HG03060 (cell line): ENCODE measurements at regions not wholly inside any gene's neighbourhood (a gene's known extent, or its start where the extent isn't known, plus 50 kb on each side); places are given as distances from the start of the nearest gene placed in this dataset.
"Not testable (repeated sequence)": the region's sequence is repeated elsewhere in the genome, so short reads cannot be mapped to it uniquely, and the experiment has no call there.

Source experiments
- ATAC-seq: cut with Tn5 transposase; IDR thresholded peaks from one replicate; pipeline ENCODE4 v1.9.1; 2021; ENCODE audit warnings: low read depth, moderate number of reproducible peaks; ENCODE audit not compliant: unreplicated experiment

DNA sequence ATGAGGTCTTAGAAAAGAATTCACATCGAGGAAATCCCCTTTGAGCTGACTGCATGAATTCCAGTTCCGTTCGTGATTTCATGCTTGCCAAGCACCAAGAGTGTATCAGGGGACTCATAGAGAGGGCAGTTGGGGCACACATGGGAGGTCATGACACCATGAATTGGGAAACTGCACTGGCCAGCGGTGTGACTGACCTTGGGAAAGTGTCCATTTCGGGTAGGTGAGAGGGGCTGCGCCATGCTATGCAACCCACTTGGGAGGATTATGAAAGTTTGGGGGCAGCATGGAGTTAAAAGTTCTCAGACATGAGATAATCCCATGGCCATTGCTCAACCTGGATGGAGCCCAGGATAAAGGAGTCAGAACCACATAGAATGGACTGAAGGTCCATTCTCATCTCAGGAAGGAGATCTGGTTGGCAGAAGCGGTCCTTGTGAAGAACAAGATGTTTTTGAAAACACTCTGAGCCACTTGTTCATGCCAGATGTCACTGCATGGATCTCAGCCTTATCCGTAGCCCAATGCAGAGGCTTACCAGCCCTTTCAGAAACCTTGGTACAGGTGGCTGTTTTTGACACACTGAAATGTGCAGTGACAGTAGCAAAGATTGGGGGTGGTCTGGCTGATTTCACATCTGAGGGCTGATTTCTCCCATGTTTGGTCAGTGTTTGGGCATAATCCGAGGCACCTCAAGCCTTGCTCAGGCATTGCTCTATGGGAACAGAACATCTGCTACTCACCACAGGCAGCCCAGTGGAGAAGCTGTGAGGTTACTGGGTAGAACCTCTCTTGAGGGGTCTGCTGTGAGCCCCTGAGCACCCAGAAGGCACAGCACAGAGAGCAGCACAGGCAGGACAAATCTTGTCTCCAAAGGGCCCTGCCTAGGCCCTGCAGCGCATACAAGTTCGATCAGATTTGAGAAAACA is 252.3 kb downstream of the CXCL12 start:
- ATAC-seq, result no peak

- ATAC-seq, result no peak
These were observed 258.6 kb downstream of the CXCL12 start for GRCh38 chr10:44126291-44126717.

- ATAC-seq, result no peak
These were observed 259.0 kb downstream of the CXCL12 start for GRCh38 chr10:44125879-44126278.

DNA sequence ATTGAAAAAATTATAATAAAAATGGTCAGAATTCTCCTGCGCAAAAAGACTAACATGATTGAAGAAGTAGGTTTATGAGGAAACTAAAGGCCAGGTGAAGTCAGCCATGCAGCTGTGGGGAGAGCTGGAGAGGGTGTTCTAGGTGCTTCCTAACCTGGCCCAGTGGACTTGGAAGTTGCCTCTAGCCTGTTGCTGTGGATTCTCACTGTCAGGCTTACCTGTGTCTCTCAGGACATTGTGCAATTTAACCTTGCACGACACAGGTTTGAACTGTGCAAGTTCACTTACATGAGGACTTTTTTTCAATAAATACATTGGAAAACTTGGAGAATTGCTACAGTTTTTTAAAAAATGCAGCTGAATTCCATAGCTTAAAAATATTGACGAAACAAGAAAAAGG is 266.4 kb downstream of the CXCL12 start:
- no peak for ATAC-seq

DNA sequence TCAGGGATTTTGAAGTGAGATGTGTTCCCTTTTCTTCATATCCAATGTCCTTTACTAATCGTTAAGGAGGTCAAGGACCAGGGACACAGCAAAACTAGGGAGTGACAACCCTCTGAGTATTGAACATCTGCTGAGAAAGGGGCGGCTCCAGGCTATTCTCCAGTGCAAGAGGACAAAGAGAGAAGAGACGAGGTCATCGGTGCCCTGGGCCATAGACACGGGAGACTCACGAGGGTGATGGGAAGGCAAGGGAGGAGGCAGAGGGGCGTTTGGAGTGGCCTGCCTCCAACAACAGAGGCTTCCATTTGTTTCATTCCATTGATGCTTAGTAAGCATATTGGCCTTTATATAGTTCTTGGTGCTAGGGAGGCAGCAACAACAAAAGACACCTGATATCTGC is 268.4 kb downstream of the CXCL12 start:
- ATAC-seq, result no peak

DNA sequence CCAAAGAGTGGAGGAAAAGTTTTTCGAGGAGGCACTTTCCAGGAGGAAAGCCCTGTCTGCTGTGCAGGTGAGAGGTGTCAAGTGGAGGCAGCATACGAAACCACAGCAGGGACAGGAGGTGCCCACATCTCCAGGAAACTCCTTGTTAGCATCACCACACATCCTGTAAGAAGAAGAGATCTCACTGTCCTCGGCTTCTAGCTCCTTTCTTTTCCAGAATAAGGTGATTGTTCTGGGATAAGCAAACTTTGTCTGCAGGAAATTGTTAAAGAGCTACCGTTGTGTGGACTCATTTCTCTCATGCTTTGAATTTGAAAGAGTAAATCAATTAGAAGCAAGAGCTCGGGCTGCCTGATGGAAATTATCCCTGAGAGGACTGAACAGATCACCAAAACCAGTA is 269.4 kb downstream of the CXCL12 start:
- no peak for ATAC-seq

DNA sequence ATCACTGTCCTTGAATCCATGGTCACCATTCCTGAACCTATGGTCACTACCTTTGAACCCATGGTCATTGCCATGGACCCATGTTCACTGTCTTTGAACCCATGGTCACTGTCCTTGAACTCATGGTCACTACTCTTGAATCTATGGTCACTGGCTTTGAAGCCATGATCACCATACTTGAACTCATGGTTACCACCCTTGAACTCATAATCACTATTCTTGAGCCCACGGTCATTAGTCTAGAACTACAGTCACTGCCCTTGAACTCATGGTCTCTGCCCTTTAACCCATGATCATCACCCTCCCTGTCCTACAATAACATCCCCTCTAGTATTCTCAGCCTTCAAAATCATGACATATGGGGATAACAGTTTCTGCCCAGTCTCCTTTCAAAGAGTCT is 270.5 kb downstream of the CXCL12 start:
- ATAC-seq, result no peak

GRCh38 chr10:44112280-44112679 is 272.6 kb downstream of the CXCL12 start:
- ATAC-seq, result not testable (repeated sequence)

- no peak for ATAC-seq
These were observed 279.2 kb downstream of the CXCL12 start for GRCh38 chr10:44105696-44106095.

DNA sequence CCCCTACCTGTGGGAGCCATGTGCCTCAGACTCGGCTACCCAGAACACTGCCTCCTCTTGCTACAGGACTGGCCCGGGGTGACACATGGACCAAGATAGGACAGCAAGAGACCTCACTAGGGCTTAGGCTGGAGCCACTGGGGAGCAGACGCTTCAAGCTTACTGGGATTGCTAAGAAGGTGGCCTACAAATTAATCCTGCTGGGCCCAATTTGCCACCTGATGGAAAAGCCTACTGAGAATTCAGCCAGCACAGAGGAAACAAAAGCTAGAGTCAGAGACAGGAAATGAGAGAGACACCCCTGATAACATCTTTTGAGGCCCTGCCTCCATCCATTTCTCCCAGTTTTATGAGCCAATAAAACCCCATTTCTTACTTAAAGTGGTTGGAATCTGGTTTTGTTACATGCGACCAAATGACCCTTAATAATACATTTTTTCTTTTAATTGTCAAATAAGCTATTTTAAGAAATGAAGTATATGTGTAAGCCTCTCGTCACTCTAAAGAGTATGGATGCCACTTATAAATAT is 282.1 kb downstream of the CXCL12 start:
- ATAC-seq, result no peak

- ATAC-seq, result no peak
These were observed 283.8 kb downstream of the CXCL12 start for GRCh38 chr10:44101082-44101481.

- ATAC-seq, result no peak
These were observed 285.4 kb downstream of the CXCL12 start for GRCh38 chr10:44099511-44099910.

- ATAC-seq, result not testable (repeated sequence)
These were observed 288.7 kb downstream of the CXCL12 start for GRCh38 chr10:44096217-44096616.

- no peak for ATAC-seq
These were observed 295.2 kb downstream of the CXCL12 start for GRCh38 chr10:44089671-44090070.

- ATAC-seq, result no peak
These were observed 297.5 kb downstream of the CXCL12 start for GRCh38 chr10:44087403-44087802.

- ATAC-seq, result no peak
These were observed 301.0 kb downstream of the CXCL12 start for GRCh38 chr10:44083719-44084400.

DNA sequence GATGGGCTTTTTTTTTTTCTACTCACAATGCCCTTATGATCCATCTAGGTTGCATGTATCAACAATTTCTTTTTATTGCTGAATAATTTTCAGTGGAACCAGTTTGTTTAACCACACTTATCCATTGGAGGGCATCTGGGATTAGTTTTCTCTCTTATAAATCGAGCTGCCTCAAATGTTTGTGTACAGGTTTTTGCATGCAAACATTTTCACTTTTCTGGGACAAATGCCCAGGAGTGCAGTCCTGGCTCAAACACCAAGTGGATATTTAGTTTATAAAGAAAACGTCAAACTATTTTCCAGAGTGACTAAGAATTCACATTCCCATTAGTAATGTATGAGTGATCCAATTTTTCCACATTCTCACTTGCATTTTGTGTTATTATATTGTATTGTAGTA is 313.4 kb downstream of the CXCL12 start:
- ATAC-seq, result no peak

DNA sequence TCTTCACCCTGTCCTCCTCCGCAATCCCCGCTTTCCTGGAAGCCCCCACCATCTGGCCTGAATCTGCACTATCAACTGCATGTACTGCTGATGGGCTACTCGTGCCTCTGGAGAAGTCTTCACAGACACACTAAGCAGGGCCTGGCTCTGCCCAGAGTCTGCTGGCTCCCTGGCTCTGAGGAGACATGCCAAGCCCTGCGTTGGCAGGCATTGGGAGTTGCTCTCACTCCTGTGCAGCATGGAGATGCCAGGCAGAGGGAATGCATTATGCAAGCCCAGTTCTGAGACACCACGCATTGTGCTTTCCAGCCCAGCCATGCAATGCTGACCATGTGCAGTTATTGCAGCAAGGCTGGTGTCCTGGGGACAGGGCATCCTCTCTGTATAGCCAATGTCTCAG is 314.6 kb downstream of the CXCL12 start:
- no peak for ATAC-seq

- ATAC-seq, result no peak
These were observed 315.3 kb downstream of the CXCL12 start for GRCh38 chr10:44069573-44069972.

- ATAC-seq, result no peak
These were observed 316.0 kb downstream of the CXCL12 start for GRCh38 chr10:44068716-44069482.

- no peak for ATAC-seq
These were observed 317.5 kb downstream of the CXCL12 start for GRCh38 chr10:44067432-44067831.
